ENCODE measurements at regions not wholly inside any gene's neighbourhood (a gene's known extent, or its start where the extent isn't known, plus 50 kb on each side); places are given as distances from the start of the nearest gene placed in this dataset.

- no peak for TF ChIP-seq CTCF (IDR thresholded peaks at IDR 0.05; ENCODE audit: borderline replicate concordance, extremely low read depth, insufficient read depth)
- FAIRE-seq (no peak), DNase-seq (peak in 4 of 5 donors; percentile 71 to 93 (median 84))
- Histone ChIP-seq H3K9me3 (ENCODE audit: control insufficient read depth in 2 of 3, insufficient read depth in 1 of 3, low read length in 3 of 3) (no peaks in the 10 kb centered on the region), H3K36me3 (ENCODE audit: control insufficient read depth in 2 of 3, insufficient read depth in 3 of 3, low read length in 3 of 3) (no peaks in the 10 kb centered on the region), H3K9ac (ENCODE audit: low read length in 3 of 3) (no peak overlapping the region), H3K27ac (ENCODE audit: low read depth in 2 of 2, low read length in 2 of 2) (no peak overlapping the region), H3K4me1 (ENCODE audit: control insufficient read depth in 2 of 3, insufficient read depth in 2 of 3, low read depth in 1 of 3, low read length in 3 of 3) (no peaks in the 10 kb centered on the region), H3K27me3 (ENCODE audit: control insufficient read depth, insufficient read depth, low read length) (no peaks in the 10 kb centered on the region), H3K4me3 (ENCODE audit: low read length in 3 of 3) (no peak overlapping the region)
- intact Hi-C loops (cut with DNase I), result no loop called here
Measured at GRCh38 chr9:106467113-106467864, 395.7 kb upstream of the ZNF462 start.

GRCh38 chr9:106467865-106468164 is 395.2 kb upstream of the ZNF462 start:
- no peaks in the 10 kb centered on the region for H3K4me1 ChIP-seq (ENCODE audit: control insufficient read depth in 2 of 3, insufficient read depth in 2 of 3, low read depth in 1 of 3, low read length in 3 of 3)
- FAIRE-seq, result no peak
- no peaks in the 10 kb centered on the region for H3K36me3 ChIP-seq (ENCODE audit: control insufficient read depth in 2 of 3, insufficient read depth in 3 of 3, low read length in 3 of 3)
- H3K27ac ChIP-seq (ENCODE audit: low read depth in 2 of 2, low read length in 2 of 2), result no peak overlapping the region
- no peak overlapping the region for H3K9ac ChIP-seq (ENCODE audit: low read length in 3 of 3)
- no peak for DNase-seq
- H3K9me3 ChIP-seq (ENCODE audit: control insufficient read depth in 2 of 3, insufficient read depth in 1 of 3, low read length in 3 of 3), result no peaks in the 10 kb centered on the region
- no peak for TF ChIP-seq CTCF (IDR thresholded peaks at IDR 0.05; ENCODE audit: borderline replicate concordance, extremely low read depth, insufficient read depth)
- H3K4me3 ChIP-seq (ENCODE audit: low read length in 3 of 3), result no peak overlapping the region
- intact Hi-C loops (cut with DNase I), result no loop called here
- H3K27me3 ChIP-seq (ENCODE audit: control insufficient read depth, insufficient read depth, low read length), result no peaks in the 10 kb centered on the region

GRCh38 chr9:106468431-106468830 is 394.5 kb upstream of the ZNF462 start:
- TF ChIP-seq CTCF (IDR thresholded peaks at IDR 0.05; ENCODE audit: borderline replicate concordance, extremely low read depth, insufficient read depth), result no peak
- Histone ChIP-seq H3K9me3 (ENCODE audit: control insufficient read depth in 2 of 3, insufficient read depth in 1 of 3, low read length in 3 of 3) (no peaks in the 10 kb centered on the region), H3K9ac (ENCODE audit: low read length in 3 of 3) (no peak overlapping the region), H3K4me1 (ENCODE audit: control insufficient read depth in 2 of 3, insufficient read depth in 2 of 3, low read depth in 1 of 3, low read length in 3 of 3) (no peaks in the 10 kb centered on the region), H3K4me3 (ENCODE audit: low read length in 3 of 3) (no peak overlapping the region), H3K27ac (ENCODE audit: low read depth in 2 of 2, low read length in 2 of 2) (no peak overlapping the region), H3K36me3 (ENCODE audit: control insufficient read depth in 2 of 3, insufficient read depth in 3 of 3, low read length in 3 of 3) (no peaks in the 10 kb centered on the region), H3K27me3 (ENCODE audit: control insufficient read depth, insufficient read depth, low read length) (no peaks in the 10 kb centered on the region)
- DNase-seq, result no peak
- FAIRE-seq, result no peak
- intact Hi-C loops (cut with DNase I), result no loop called here

GRCh38 chr9:106478312-106478711 is 384.7 kb upstream of the ZNF462 start:
- FAIRE-seq (no peak), DNase-seq (peak in 1 of 5 donors; percentile 49)
- no peaks in the 10 kb centered on the region for H3K36me3 ChIP-seq (ENCODE audit: control insufficient read depth in 2 of 3, insufficient read depth in 3 of 3, low read length in 3 of 3)
- H3K9ac ChIP-seq (ENCODE audit: low read length in 3 of 3), result no peak overlapping the region
- no peak overlapping the region for H3K27ac ChIP-seq (ENCODE audit: low read depth in 2 of 2, low read length in 2 of 2)
- peaks cover 0 to 2% (median 0%) of the 10 kb centered on the region in 3 donors for H3K4me1 ChIP-seq (ENCODE audit: control insufficient read depth in 2 of 3, insufficient read depth in 2 of 3, low read depth in 1 of 3, low read length in 3 of 3)
- TF ChIP-seq CTCF (IDR thresholded peaks at IDR 0.05; ENCODE audit: borderline replicate concordance, extremely low read depth, insufficient read depth), result no peak
- H3K27me3 ChIP-seq (ENCODE audit: control insufficient read depth, insufficient read depth, low read length), result no peaks in the 10 kb centered on the region
- no peaks in the 10 kb centered on the region for H3K9me3 ChIP-seq (ENCODE audit: control insufficient read depth in 2 of 3, insufficient read depth in 1 of 3, low read length in 3 of 3)
- no peak overlapping the region for H3K4me3 ChIP-seq (ENCODE audit: low read length in 3 of 3)
- intact Hi-C loops (cut with DNase I), result no loop called here

Measured in kidney (tissue), 13 donors.